LHCN-M2 (cell line): ENCODE measurements at regions not wholly inside any gene's neighbourhood (a gene's known extent, or its start where the extent isn't known, plus 50 kb on each side); places are given as distances from the start of the nearest gene placed in this dataset.
A peak's percentile ranks its signal among the peaks of the same experiment; 100 is the strongest.

Experiments
- DNase-seq: peaks from one replicate; pipeline ENCODE4 v3.0.0-alpha.2; 2012; ENCODE audit warnings: low read depth

DNA sequence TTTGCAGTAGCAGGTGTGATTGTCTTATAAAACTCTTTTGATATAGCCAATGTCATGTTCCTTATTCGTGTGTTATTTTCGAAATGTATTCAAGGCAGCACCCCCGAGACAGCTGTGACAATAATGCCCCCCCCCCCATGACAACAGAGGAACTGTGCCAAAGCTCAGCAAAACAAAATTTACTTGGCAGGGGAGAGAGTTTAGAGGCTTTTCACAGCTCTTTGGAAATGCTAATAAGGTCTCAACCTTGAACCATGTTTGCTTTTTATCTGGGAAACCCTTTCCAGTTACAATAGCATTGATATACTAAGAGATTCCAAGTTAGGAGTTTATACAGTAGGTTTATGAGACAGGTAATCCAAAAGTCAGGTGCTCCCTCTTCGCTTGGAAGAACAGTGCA is 56.4 kb upstream of the USP44 start:
- DNase-seq, result peak; percentile 51

DNA sequence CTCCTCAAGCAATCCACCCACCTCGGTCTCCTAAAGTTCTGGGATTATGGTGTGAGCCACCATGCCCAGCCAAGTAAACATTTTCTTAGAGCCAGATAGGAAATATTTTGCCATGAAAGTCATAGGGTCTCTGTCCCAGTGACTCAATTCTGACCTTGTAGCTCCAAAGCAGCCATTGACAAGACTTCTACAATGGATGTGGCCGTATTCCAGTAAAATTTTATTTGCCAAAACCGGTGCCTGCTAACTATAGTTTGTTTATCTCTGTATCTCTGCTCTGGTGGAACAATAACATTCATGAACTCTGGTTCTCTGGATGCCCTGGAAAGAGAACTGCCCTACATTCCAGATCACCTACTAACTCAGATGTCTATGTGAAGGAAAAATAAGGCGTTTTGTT is 54.6 kb upstream of the USP44 start:
- DNase-seq, result no peak

DNA sequence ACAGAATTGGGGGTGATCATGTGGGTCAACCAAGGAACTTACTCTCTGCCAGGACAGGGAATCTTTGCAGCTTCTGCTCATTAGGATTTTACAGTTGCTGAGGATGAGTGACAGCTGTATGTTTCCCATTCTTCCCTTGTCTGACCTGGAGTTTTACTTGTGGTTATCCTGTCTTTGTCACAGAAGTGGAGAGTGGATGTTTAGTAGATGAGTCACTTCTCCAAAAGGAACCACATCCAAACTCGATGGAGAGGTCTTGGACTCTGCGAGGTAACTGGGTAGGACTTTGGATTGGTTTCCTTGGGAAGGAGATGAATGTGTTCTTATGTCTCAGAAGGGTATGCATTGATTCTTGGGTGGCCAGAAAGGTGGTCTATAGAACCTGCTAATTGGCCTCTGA is 53.8 kb upstream of the USP44 start:
- peak; percentile 87 for DNase-seq

DNA sequence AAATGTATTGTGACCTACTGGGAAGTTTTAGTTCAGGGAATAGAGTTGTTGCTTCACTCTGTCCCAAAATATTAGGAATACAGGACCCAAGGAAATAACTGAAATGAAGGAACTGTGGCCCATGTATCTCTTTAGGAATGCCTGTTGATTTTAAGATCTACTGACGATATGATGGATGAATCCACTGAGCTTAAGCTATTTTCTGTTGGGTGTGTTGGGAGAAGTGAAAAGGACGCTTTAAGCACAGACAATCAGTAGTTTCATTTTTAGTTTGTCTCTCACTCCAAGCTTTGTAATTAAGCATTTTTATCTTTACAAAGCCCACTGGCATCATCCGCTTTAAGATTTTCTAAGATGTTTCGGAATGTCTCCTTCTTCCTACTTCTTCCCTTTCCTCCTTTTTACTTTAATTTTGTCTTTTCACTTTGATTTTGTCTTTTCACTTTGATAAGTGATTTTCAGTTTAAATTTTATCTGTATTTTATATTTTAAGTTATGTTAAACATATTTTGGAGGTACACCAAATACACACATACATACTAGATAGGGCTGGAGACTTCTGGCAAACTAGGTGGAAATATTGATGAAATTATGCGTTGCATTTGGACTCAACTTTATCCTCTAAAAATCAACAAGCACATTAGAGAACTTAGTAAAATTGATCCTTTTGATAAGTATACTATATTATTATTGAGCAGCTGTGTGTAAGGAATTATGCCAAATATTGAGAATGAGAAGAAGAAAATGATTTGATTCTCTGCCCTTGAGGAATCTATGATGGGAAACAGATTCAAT is 52.3 kb upstream of the USP44 start:
- no peak for DNase-seq

DNA sequence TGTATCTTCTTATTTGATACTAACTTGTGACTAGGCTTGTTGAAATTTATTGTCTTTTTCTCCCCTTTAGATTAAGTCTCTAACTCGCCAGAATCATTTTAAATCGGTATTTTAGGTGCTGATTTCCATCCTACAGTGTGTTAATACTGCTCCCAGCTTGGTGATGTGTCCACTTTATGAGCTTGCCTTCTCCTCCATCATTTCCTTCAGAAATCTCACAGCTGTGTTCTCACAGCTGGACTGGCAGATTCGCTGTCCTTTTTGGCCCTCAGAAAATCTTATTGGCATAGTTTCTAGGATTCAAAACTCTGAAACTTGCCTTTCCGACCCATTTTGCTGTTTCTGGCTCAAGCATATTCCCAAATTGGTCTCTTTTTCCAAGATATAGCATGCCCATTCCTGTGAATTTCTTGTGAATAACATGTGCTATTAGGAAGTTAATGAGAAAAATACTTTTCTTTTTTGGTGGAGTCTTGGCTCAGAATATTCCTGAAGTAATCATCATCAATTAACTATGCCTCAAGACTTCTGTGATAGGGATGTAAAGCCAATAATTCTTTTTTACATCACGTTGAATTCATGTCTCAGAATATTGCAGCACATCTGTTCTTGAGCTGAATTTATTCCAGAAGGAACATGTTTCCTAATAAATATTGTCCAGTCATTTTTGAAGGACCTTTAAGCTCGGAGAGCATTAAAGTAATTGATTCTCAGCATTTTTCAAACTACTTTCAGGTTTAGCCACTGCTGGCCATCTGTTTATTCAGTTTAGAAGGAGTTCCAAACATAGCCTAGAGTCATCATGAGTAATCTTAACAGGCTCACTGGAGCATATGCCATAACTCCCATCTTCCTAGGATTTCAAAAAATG is 50.0 kb upstream of the USP44 start:
- DNase-seq, result peak; percentile 75
